ENCODE measurements at regions not wholly inside any gene's neighbourhood (a gene's known extent, or its start where the extent isn't known, plus 50 kb on each side); places are given as distances from the start of the nearest gene placed in this dataset.
A peak's percentile ranks its signal among the peaks of the same experiment; 100 is the strongest.
"Not testable (repeated sequence)": the region's sequence is repeated elsewhere in the genome, so short reads cannot be mapped to it uniquely, and the experiment has no call there.

DNA sequence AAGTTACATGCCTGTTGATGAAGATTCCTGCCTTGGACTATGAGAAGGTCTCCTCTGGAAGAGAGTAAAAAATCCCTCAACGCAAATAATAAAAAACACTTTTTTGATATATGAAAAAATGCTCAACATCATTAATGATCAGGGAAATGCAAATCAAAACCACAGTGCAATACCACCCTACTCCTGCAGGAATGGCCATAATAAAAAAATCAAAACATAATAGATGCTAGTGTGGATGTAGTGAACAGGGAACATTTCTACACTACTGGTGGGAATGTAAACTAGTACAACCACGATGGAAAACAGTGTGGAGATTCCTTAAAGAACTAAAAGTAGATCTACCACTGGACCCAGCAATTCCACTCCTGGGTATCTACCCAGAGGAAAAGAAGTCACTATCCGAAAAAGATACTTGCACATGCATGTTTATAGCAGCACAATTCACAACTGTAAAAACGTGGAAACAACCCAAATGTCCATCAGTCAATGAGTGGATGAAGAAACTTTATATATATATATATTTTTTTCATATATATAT, 352.1 kb downstream of the SOX9 start:
- H3K4me3 ChIP-seq, H3K27ac ChIP-seq: not testable (repeated sequence)

DNA sequence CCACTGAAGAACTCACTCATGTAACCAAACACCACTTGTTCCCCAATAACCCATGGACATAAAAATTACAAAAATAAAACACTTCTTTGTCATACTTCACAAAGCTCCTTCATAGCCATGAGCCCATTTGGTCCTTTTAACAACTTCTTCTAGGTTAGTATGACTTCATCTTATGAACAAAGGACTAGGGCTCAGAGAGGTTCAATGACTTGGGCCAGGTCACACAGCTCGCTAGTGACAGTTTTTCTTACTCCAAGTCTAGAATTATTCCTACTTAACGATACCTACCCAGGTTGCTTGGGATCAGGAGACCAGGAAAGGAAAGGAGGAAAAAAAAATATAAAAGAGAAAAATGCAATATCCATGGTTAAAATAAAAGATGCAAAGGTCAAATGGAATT, 353.4 kb downstream of the SOX9 start:
- Histone ChIP-seq H3K27ac (no peak overlapping the region), H3K4me3 (no peak overlapping the region)

DNA sequence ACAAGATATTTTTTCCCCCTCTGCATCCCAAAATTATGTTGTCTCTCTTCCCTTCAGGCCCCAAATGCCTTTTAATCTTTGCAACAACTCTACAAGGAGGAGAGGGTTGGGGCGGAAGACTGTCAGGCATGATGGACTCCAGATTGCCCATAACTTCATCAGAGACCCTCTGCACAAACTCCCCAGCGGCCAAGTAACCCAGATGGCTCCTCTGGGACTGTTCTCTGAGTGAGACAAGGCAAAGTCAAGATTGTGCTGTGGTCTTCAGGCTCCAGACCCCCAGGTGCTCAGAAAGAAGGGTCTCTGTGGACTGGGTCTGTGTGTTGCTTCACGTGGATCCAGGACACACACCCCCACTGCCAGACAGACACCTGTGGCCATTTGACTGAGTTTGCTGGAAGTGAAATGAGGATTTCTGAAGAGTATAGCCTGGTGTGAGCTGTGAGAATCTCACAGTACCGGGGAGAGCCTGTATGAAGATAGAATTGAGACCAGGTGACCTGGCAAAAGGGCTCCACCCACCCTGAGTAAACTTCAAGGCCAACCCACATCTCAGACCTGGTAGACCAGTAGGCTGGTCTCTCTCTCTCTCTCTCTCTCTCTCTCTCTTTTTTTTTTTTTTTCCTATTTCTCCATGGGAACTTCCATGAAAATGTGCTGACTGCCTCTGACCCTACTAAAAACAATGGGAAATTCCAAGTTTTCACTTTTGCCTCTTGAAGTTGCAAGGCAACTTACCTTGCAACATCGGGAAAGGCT, 354.1 kb downstream of the SOX9 start:
- Histone ChIP-seq H3K4me3 (no peak overlapping the region), H3K27ac (no peak overlapping the region)

DNA sequence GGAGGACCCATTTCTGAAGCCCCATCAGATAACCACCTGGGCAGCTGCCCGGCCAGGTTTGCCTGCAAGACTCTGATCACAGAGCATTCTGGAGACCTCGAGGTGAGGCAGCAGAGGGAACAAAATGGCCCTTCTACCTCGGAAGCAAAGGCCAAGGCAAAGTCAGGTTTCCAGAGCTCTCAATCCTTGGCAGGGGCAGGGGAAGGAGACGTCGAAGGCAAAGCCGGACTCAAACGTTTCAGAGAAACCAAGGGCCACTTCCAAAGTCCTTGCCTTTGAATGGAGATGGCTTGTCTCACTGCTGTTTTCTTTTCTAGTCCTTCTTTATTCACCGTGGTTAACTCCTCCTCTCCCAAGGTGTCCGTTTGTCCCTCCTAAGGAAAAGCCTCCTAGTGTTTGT, 355.3 kb downstream of the SOX9 start:
- H3K4me3 ChIP-seq, result no peak overlapping the region

DNA sequence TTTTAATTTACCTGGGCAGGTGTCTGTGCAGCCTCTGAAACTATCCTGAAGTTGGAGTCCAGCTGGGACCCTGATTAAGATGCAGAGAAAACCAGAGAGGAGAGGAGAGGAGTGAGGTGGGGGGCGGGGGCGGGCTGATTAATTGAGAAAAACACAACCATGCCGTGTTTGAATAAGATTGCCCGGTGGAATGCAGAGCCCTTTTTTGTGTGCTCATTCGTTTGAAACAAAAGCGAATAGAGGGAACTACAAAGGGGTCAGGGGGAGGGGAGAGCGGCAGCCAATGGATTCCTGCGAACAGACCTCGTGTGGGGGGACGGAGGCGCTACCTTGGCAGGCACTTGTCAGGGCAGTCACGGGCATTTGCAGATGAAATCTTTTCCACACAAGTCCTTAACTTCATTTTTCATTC, 355.8 kb downstream of the SOX9 start:
- H3K4me3 ChIP-seq, result no peak overlapping the region
- no peak overlapping the region for H3K27ac ChIP-seq

More for the DNA sequence above, 355.3 kb downstream of the SOX9 start:
- H3K27ac ChIP-seq, result no peak overlapping the region

DNA sequence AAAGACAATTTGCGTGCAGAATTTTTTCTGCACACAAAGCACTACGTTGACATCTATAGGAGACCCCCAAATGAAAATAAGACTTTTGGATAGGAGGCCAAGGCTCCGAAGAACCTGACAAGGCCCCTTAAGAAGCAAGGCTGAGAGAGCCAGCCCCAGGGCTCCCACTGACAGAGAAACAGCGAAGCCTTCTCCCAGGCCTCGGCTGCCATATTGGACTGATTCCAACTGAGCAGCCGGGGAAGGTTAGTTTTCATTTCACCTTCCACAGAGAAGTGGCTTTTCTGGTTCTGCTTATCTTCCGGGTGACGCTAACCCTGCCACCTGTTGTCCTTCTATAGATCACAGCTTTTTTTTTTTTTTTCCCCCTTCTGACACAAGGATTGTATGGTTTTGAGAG, 356.7 kb downstream of the SOX9 start:
- H3K27ac ChIP-seq, result peak overlapping the region in 1 of 21 experiments; percentile 63

DNA sequence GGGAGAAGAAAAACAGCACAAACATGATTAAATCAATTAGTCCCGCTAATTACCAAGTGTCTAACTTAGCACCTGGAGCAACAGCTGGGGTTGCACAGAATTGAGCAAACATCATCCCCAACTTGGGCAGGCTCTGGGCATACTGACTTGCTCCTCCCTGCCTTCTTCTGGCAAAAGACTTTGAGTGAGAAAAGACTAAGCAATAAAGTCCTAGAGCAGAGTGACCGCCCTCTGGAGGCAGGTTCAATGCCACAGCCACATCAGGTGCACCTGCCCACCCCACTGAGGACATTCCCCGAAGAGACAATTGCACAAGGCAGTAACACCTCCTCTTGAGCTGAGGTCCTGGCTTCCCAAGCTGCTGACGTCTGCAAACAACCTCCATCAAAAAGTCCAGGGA, 358.3 kb downstream of the SOX9 start:
- H3K4me3 ChIP-seq, result no peak overlapping the region
- H3K27ac ChIP-seq, result no peak overlapping the region

More for the DNA sequence above, 356.7 kb downstream of the SOX9 start:
- H3K4me3 ChIP-seq, result no peak overlapping the region

DNA sequence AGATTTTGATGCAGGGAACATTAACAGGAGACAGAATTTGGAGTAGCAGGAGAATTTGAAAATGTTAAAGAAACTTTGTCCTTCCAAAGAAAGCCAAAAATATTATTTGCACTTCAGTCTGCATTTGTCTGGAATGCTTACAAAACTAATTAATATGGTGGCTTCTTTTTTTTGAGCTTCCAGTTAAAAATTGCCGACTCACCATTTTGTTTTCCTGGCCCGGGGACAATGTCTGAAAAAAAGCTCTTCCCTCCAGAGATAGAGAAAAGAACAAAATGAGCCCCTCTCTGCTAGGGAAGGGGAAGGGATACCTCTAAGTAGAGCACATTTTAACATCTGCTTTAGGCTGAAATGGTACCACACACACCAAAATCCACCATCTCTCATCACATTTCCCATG, 360.8 kb downstream of the SOX9 start:
- Histone ChIP-seq H3K27ac (no peak overlapping the region), H3K4me3 (no peak overlapping the region)

DNA sequence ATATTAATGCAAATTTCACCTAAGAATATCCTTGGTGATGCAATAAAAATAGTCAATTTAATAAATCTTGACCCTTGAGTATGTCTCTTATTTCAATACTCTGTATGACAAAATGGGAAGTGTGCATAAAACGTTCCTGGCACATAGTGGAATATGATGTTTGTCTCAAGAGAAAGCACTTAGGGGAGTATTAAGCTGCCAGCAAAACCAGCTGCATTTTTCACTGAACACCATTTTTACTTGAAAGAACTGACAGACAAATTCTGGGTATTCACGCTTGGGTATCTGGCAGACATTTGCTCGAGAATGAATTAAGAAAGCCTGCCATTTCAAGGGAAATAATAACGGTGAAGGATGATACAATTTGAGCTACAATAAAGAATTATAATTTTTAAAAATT, 364.8 kb downstream of the SOX9 start:
- Histone ChIP-seq H3K27ac (no peak overlapping the region), H3K4me3 (no peak overlapping the region)

DNA sequence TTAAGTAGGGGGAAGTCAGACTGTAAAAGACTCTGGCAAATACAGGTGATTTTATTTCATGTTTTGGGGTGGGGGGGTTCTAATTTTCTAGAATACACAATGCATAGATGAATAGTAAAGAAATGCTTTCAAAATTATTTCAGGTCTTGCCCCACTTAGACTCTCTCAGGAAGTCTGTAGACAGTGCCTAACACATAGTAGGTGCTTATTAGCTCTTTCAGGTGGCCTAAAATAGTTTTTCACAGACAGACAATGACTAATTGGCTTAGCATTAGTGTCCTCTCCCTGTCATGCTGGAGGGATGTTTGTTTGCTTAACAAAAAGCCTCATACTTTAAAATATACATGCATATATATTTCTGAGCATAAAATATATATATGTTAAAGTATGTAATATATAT, 366.0 kb downstream of the SOX9 start:
- Histone ChIP-seq H3K4me3 (no peak overlapping the region), H3K27ac (no peak overlapping the region)

DNA sequence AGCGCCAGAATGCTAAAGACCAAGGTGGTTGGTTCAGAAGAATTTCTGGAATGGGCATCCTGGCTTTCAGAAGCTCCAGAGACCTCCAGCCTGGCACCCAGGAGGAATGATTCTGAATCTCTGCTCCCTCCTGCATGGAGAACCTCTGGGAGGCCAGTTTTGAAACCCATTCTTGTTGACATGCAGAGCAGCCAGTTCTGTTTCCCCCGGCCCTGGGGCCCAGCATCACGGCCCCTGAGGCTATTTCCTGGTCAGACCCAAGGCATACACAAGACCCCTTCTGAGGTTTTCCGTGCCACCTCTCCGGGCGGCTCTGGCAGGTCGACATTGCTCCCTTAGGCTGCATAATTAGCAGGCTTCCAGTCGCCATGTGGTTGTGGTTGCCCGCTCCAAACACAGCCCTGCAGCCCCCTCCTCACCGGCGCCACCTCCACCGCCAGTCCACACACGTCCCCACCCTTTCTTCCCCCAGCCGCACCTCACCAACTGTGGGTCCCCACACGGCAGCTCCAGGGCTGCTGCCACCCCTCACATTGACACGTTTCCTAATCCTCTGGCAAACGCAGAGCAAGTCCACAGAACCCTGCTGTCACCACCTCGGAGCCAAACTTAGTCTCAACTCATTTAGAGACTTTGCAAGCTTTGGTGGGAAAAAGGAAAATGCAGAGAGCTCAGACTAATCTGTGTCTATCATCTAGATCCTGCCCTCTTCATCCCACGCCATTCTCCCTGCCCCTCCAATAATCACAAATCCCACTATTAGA, 367.1 kb downstream of the SOX9 start:
- peak overlapping the region in 3 of 21 experiments; percentile 7 to 55 (median 31) for H3K27ac ChIP-seq

DNA sequence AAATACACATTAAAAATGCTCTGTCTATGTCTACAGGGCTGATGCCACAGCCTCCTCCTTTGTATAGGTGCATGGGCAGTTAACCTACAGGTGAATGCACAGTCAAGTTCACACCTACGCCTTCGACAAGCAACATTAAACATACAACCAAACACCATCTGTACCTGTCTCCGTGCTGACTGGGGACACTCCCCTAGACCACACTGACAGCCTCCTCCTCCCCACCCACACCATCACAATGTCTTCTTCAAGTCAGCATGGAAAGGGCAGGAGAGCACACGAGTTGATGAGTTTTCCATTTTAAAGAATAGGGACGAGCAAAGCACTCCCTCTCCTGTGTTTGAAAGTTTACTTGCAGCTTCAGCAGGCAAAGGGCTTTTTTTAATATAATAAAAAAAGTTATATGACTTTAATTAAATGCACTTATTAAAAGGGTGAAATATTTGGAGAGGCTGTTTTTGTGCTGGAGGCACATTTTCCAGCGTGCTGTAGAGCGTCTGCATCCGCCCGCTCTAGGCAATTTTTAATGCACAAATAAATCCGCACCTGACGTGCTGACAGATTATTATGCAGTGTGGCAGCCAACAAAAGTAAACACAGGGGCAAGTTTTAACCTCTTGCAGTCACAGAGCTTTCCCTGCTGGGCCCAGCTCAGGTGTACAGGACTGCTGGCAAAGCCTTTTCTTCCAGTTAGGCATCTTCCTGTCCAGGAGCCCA, 367.9 kb downstream of the SOX9 start:
- Histone ChIP-seq H3K4me3 (no peak overlapping the region), H3K27ac (no peak overlapping the region)

More for the DNA sequence above, 367.1 kb downstream of the SOX9 start:
- no peak overlapping the region for H3K4me3 ChIP-seq

DNA sequence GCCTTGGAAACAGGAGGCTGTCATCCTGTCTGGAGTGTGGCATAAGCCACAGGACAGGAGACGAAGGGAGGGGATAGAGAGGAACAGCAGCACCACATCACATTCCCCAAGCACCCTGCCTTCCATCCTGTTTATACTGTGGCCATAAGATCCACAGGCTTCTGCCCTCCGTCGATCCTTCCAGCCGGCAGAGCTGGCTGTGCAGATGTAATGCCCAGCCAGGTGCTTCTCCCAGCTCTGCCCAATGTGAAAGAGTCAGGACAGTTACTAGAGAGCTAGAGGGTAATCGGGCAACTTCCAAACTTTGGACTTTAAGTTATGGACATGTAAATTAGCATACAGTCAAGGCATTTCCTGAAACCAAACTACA, 368.4 kb downstream of the SOX9 start:
- Histone ChIP-seq H3K4me3 (no peak overlapping the region), H3K27ac (no peak overlapping the region)

DNA sequence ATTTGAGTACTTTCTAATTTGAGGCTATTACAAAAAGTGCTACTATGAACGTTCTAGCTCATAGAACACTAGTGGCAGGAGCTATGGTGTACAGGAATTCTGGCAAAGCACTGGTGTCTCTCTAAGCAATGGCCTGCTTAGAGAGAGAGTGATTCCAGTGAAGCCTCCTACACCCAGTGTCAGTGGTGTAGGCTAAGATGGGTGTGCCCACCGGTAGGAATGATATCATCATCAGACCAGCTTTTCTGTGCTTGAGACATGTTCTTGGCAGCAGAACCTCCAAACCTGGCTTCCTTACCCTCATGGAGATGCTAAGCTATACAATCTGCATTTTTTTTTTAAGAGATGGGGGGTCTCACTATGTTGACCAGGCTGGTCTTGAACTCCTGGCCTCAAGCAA, 370.3 kb downstream of the SOX9 start:
- Histone ChIP-seq H3K27ac (no peak overlapping the region), H3K4me3 (no peak overlapping the region)

DNA sequence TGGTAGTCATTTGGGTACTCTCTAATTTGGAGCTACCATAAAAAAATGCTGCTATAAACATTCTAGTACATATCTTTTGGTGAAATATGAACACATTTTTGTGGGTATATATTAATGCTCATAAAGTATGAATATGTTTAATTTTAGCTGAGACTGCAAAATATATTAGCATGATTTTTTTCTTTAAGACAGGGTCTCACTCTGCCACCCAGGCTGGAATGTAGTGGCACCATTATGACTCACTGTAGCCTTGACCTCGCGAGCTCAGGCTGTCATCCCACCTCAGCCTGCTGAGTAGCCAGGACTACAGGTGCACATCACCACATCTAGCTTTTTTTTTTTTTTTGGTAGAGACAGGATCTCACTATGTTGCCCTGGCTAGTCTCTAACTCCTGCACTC, 371.7 kb downstream of the SOX9 start:
- no peak overlapping the region for H3K4me3 ChIP-seq
- H3K27ac ChIP-seq, result no peak overlapping the region

DNA sequence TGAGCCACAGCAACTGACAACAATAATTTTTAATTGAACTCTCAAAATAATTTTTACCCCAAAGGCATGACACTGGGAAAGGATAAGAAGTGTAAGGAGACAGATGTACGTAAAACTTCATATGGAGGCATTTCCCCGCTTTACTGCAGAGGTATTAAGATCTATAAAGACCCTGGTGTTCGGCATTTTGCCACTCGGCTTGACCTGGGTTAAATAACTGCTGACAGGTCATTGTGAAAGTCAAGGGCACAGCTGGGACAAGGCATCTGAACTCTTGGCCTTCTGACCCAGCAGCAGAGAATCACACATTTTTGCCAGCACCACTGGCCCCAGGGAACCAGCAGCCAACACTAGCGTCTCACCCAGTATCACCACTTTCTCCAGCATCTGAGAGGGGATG, 372.1 kb downstream of the SOX9 start:
- no peak overlapping the region for H3K27ac ChIP-seq
- H3K4me3 ChIP-seq, result no peak overlapping the region

DNA sequence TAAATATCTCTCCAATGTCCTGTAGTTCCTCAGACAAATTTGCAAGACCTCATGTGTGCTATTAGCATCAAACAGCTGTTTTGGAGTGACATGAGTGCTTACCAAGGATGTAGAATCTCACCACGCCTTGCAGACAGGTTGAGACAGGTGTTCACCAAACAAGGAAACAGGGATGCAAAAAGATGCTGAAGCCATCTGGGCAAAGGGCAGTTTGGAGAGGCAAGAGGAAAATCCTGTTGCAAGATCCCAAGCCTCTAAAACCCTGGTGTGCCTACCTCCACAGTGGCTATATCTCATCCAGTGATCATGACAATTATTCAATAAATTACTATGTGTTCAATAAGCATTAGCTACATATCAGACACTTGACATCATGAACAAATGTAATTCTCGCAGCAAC, 373.7 kb downstream of the SOX9 start:
- Histone ChIP-seq H3K4me3 (no peak overlapping the region), H3K27ac (no peak overlapping the region)

DNA sequence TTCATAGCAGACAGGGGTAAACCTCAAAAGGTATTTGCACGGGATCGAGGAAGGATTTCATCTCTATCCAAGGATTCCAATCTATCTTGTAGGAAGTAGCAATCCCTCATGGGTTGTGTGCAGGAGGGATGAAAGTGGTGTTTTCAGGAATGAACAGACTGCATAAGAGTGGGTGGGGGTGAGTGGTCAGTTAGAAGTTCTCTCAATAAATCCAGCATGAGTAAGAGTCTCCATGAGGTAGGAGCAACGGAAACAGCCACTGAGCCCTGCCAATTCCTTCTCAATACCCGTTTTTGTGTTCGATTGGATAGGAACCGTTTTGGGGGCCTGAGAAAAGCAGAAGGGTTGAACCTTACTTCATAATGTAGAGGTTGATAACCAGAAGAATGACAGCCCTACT, 375.6 kb downstream of the SOX9 start:
- no peak overlapping the region for H3K4me3 ChIP-seq

DNA sequence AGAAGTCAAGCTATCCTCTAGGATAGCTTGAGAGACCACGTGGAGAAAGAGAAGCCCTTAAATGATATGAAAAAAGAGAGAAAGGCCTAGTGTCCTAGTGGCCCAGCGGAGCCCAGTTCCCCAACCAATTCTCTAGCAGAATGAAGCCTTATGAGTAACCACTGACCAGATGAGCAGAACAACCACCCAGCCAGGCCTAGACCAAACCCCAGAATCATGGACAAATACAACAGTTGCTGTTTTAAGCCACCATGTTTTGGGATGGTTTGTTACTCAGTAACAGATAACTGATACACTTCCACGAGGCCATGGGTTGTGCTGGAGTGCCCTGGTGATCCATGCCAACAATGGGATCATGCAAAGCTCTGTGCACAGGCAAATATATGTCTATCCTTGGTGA, 377.1 kb downstream of the SOX9 start:
- no peak overlapping the region for H3K4me3 ChIP-seq
- no peak overlapping the region for H3K27ac ChIP-seq

More for the DNA sequence above, 375.6 kb downstream of the SOX9 start:
- H3K27ac ChIP-seq, result no peak overlapping the region

DNA sequence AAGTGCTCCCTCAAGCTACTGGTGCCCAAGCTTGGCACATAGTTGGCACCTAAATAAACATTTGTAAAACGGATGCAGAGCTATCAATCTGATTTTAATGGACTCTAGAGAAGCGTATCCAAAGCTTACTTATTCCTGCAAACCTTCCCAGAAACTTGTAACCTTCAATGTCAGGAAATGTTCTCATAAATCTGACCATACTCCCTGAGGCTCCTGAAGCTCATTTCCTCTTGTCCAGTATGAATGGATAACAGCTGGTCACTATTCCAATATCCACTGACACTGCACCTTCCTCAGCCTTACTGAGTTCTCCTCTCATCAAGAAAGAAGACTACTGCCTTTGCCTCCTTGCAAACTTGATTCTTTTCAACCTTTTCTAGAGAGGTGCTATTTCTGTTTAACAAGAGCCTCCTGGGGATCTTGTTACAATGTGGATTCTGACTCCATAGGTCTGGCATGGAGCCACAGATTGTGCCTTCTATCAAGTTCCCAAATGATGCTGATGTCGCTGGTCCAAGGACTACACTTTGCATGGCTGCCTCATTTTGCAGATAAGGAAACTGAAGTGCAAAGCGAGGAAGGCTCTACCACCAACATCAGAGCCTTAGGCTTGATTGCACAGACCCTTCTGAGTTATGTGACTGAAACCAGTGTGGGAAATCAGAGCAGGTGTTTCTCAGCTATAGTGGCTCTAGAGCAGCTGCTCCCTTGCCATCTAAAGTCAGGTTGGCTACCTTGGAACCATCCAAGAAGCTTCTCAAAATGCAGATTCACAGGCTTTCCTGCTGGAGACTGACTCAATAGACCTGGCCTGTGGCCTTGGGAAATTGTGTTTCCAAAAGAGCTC, 377.8 kb downstream of the SOX9 start:
- Histone ChIP-seq H3K4me3 (no peak overlapping the region), H3K27ac (no peak overlapping the region)
